ENCODE measurements at regions not wholly inside any gene's neighbourhood (a gene's known extent, or its start where the extent isn't known, plus 50 kb on each side); places are given as distances from the start of the nearest gene placed in this dataset.
"Not testable (repeated sequence)": the region's sequence is repeated elsewhere in the genome, so short reads cannot be mapped to it uniquely, and the experiment has no call there.

- H3K4me3 ChIP-seq (ENCODE audit: low read length): no peak overlapping the region
- DNase-seq (ENCODE audit: low read depth, low spot score): no peak
These were observed 1262.6 kb downstream of the EFNA5 start for GRCh38 chr5:106408141-106408540.

- no peak for DNase-seq (ENCODE audit: low read depth, low spot score)
- H3K4me3 ChIP-seq (ENCODE audit: low read length): no peak overlapping the region
These were observed 1269.2 kb downstream of the EFNA5 start for GRCh38 chr5:106401561-106401960.

DNA sequence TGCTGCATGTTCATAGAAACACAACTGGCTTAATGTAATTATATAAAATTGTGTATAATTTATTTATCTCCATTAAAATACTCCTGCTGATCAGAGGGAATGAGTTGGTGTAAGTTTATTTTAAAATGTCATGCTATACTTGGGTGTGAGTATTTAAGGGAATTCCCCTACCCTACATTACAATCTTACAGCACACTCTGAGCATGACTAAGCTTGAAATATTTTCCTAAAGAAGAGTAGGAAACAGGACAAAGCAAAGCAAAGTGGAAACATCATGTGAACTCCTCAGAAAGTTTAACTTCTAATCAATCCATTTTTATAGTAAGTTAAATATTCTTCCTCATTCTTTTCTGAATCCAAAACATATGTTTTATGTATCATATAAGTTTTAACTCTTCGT, 1271.3 kb downstream of the EFNA5 start:
- no peak overlapping the region for H3K4me3 ChIP-seq (ENCODE audit: low read length)
- DNase-seq (ENCODE audit: low read depth, low spot score): no peak

GRCh38 chr5:106397700-106398099, 1273.0 kb downstream of the EFNA5 start:
- no peak for DNase-seq (ENCODE audit: low read depth, low spot score)
- H3K4me3 ChIP-seq (ENCODE audit: low read length): no peak overlapping the region

DNA sequence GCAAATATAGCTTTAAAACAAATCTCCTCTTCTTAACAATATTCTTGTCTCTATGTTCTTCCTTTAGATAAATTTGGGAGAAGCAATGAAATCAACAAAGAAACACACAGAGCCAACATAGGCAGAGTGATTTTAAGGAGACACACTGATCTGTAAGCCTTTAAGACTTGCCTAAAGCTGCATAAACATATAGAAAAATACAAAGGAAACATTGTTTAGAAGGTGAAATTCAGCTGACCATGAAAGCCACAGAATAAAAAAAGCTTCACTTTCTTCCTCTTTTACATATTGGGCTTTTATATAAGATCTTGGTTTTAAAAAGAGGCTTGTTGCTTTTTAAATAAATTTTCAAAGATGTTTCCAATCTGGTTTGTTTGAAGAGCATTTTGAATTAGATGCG, 1277.5 kb downstream of the EFNA5 start:
- DNase-seq (ENCODE audit: low read depth, low spot score): no peak
- H3K4me3 ChIP-seq (ENCODE audit: low read length): no peak overlapping the region

DNA sequence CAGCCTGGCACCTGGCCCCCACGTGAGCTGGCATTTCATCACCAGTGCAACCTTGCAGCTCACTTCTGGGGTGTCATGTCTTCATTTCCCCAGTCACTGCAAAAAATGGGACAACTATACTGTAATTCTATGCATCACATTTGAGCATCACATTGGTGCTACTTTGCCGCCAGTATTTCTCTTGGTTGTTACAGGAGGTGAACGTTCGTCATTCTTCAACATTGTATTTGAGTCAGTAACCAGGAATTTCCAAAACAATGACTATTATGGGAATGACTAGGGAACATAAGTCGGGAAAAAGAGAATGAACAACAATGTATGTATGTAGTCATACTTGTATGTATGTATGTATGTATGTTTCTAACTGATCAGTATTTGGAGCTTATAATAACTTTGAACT, 1278.0 kb downstream of the EFNA5 start:
- no peak overlapping the region for H3K4me3 ChIP-seq (ENCODE audit: low read length)
- DNase-seq (ENCODE audit: low read depth, low spot score): no peak

GRCh38 chr5:106387767-106388166, 1283.0 kb downstream of the EFNA5 start:
- not testable (repeated sequence) for H3K4me3 ChIP-seq (ENCODE audit: low read length); DNase-seq (ENCODE audit: low read depth, low spot score)

DNA sequence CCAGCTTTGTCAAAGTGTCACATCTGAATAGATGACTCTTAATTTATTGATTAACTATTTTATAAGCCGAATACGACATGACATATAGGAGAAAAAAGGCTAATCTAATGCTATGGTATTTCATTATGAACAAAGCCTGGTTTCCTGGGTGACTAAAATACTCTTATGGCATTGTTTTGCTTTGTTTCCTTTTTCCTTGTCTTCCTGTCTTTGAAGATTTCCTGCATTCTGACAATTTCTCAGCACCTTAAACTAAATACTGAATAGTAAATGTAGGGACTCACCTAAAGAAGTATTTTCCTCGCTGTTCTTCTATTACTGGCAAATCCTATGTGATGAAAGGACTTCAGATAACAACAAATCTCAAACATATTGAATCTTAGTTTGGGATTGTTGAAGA, 1284.5 kb downstream of the EFNA5 start:
- H3K4me3 ChIP-seq (ENCODE audit: low read length): no peak overlapping the region
- DNase-seq (ENCODE audit: low read depth, low spot score): no peak

- DNase-seq (ENCODE audit: low read depth, low spot score): no peak
- no peak overlapping the region for H3K4me3 ChIP-seq (ENCODE audit: low read length)
These were observed 1290.0 kb downstream of the EFNA5 start for GRCh38 chr5:106380736-106381135.

- no peak for DNase-seq (ENCODE audit: low read depth, low spot score)
- H3K4me3 ChIP-seq (ENCODE audit: low read length): no peak overlapping the region
These were observed 1294.2 kb downstream of the EFNA5 start for GRCh38 chr5:106376522-106376921.

GRCh38 chr5:106374956-106375355, 1295.8 kb downstream of the EFNA5 start:
- no peak overlapping the region for H3K4me3 ChIP-seq (ENCODE audit: low read length)
- no peak for DNase-seq (ENCODE audit: low read depth, low spot score)

DNA sequence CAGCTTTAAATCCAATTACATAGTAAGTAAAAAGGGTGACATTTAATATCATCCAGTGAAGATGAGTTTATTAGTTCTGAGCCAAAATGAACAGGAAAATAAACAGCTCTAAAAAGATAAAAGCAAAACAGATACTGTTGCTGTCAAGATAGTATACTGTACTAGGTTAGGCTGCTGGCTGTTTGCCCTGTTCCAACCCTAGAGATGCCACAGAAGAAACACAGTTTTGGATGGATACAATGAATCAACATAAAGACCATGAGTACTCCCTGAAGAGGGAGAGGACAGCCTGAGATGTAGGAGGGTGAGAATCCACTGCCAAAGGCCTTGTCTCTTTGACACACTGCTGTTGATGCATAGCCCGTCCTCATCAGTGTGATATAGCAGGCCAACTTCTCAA, 1302.7 kb downstream of the EFNA5 start:
- no peak for DNase-seq (ENCODE audit: low read depth, low spot score)
- H3K4me3 ChIP-seq (ENCODE audit: low read length): no peak overlapping the region

- DNase-seq (ENCODE audit: low read depth, low spot score): no peak
- no peak overlapping the region for H3K4me3 ChIP-seq (ENCODE audit: low read length)
These were observed 1303.5 kb downstream of the EFNA5 start for GRCh38 chr5:106367281-106367680.

GRCh38 chr5:106363578-106363977, 1307.2 kb downstream of the EFNA5 start:
- DNase-seq (ENCODE audit: low read depth, low spot score): no peak
- no peak overlapping the region for H3K4me3 ChIP-seq (ENCODE audit: low read length)

GRCh38 chr5:106361905-106362304, 1308.8 kb downstream of the EFNA5 start:
- no peak overlapping the region for H3K4me3 ChIP-seq (ENCODE audit: low read length)
- DNase-seq (ENCODE audit: low read depth, low spot score): no peak

DNA sequence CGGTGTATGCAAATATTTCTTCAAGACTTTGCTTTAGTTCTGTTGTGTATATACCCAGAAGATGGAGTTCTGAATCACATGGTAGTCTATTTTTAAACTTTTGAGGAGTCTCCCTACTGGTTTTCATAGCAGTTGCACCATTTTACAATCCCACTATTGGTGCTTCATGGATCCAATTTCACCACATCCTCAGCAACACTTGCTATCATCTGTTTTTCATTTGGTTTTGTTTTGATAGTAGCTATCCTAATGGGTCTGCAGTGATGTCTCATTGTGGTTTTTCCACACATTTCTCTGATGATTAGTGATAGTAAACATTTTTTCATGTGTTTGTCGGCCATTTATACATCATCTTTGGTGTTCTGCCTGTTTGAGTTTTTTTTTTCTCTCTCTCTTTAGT, 1339.3 kb downstream of the EFNA5 start:
- H3K4me3 ChIP-seq (ENCODE audit: low read length): no peak overlapping the region
- no peak for DNase-seq (ENCODE audit: low read depth, low spot score)

GRCh38 chr5:106324356-106324755, 1346.4 kb downstream of the EFNA5 start:
- H3K4me3 ChIP-seq (ENCODE audit: low read length): no peak overlapping the region
- no peak for DNase-seq (ENCODE audit: low read depth, low spot score)

GRCh38 chr5:106321242-106321641, 1349.5 kb downstream of the EFNA5 start:
- H3K4me3 ChIP-seq (ENCODE audit: low read length): no peak overlapping the region
- no peak for DNase-seq (ENCODE audit: low read depth, low spot score)

GRCh38 chr5:106314221-106314824, 1356.4 kb downstream of the EFNA5 start:
- no peak overlapping the region for H3K4me3 ChIP-seq (ENCODE audit: low read length)
- DNase-seq (ENCODE audit: low read depth, low spot score): no peak

DNA sequence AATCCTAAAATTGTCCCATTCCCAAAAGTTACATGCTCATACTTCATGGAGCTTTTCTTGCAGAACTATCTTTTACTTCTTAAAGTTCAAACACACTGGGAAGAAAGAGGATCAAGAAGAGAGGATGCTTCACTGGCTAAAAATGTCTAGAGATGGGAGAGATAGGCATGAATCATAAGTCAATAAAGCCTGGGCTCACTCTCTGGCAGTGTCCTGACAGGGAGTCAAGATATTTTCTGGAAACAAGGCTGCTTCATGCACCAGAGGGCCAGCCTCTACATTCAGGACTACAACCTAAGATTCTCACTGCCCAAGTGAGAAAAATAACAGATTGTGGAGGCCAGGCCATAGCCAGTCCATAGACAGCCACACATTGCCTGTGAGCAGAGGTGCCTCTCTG, 1358.4 kb downstream of the EFNA5 start:
- no peak overlapping the region for H3K4me3 ChIP-seq (ENCODE audit: low read length)
- DNase-seq (ENCODE audit: low read depth, low spot score): no peak

DNA sequence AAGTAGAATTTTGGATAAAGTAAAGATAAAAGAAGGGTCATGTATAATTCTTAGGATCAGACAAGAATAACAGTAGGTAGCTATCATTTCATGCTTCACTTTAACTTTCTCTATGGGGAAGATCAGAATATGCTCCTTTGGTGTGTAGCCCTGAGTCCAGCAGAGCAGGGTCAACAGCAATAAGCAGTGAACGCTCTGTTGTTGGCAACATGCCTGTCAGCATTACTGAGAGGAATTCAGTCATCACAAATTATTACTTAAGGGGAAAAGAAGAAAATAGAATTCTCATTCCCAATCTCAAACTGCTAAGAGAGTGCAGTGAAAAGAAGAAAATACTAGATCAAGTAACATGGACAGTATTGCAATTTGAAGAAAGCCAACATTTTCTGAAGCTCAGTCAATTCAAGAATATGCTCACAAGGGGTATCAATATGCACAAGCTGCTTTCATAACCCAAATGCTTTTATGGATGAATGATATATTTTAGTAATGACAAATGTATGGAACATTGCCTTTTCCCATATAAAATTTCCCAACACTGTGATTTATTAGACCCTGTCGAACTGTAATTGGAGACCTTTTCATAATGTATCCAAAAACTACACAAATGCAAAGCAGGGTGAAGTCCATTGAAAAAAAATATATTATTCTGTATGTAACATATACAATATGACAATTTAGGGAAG, 1359.4 kb downstream of the EFNA5 start:
- no peak for DNase-seq (ENCODE audit: low read depth, low spot score)
- H3K4me3 ChIP-seq (ENCODE audit: low read length): no peak overlapping the region
